Stimulated activated naive CD4-positive, alpha-beta T cell (primary cell): ENCODE measurements at regions not wholly inside any gene's neighbourhood (a gene's known extent, or its start where the extent isn't known, plus 50 kb on each side); places are given as distances from the start of the nearest gene placed in this dataset.
"Not testable (repeated sequence)": the region's sequence is repeated elsewhere in the genome, so short reads cannot be mapped to it uniquely, and the experiment has no call there.

Experiments used
- DNase-seq, 6 experiments: peaks; one replicate each; lab custom pipeline; 2025; lab: John Stamatoyannopoulos, UW

DNA sequence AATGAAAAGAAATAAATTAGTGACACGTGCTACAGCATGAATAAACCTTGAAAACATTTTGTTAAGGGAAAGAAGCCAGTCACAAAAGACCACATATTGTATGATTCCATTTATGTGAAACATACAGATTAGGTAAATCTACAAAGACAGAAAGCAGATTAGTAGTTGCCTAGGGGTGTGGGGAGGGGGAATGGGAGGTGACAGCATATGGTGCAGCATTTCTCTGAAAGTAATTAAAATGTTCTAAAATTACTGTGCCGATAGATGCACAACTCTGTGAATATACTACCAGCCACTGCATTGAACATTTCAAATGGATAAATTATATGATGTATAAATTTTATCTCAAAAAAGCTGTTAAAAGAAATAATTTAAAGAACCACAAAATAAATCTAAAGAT lies 161.0 kb downstream of the TRIB2 start:
- DNase-seq: no peak

DNA sequence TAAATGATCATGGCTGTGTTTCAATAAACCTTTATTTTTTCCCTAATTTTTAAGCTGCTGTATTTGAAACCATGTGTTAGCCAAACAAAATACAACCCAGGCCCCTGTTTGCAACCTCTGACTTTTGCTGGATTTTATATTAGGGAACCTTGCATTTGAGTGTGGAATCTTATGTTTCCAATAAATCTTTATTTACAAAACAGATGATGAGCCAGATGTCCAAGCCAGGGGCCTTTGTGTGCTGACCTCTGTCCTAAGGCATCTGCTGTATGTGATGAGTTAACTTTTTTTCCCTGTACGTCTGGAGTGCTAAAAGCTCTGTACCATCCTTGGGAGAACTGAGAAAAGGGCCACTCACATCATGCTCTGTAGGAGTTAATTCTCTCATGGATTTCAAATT lies 162.9 kb downstream of the TRIB2 start:
- no peak for DNase-seq

DNA sequence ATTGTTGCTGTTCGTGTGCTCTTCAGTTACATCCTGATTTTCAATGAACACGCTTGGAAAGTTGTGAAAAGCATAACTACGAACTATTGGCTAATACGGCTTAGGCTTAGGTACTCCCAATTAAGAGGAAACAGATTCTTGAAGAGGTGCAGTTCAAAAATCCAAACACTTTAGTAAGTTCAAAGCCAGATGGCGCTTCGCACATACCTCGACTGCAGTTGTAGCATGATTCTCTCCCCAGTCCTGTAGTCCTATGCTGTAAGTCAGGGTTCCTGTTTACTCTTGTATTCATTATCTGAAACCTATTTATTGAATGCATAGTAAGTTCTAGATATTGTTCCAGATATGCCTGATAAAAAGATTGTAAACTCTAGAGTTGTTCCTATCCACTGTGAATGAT lies 165.2 kb downstream of the TRIB2 start:
- DNase-seq: no peak

DNA sequence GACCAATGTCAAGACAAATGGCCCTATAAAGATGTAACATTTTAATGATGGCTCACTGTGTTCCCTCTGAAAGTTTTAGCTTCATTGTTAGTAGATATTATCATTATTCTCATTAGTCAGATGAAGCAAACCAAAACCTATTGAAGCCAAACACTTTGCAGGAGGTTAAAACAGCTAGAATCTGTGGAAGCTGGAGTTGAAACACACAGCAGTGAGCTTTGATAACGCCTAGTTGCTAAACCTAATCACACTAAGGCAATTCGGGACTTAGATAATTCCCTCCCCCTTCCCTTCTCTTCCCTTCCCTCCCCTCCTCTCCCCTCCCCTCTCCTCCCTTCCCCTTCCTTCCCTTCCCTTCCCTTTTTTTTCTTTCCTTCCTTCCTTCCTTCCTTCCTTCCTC lies 165.7 kb downstream of the TRIB2 start:
- DNase-seq: no peak

DNA sequence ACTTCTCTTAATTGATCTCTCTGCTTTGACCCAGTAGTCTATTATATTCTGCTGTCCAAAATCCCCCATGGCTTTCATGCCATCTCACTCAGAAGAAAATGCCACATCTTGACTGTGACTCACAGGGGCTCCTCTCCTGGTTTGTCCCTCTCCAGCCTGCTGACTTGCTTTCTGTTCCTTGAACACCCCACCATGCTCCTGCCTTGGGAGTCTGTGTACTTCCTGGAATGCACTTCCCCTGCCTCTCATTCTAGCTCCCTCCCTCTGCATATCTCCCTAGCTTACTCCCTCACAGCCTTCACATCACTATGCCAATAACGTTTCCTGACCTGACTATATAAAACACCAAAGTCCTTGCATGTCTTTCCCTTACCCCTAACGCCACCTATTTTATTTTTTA lies 167.2 kb downstream of the TRIB2 start:
- no peak for DNase-seq

DNA sequence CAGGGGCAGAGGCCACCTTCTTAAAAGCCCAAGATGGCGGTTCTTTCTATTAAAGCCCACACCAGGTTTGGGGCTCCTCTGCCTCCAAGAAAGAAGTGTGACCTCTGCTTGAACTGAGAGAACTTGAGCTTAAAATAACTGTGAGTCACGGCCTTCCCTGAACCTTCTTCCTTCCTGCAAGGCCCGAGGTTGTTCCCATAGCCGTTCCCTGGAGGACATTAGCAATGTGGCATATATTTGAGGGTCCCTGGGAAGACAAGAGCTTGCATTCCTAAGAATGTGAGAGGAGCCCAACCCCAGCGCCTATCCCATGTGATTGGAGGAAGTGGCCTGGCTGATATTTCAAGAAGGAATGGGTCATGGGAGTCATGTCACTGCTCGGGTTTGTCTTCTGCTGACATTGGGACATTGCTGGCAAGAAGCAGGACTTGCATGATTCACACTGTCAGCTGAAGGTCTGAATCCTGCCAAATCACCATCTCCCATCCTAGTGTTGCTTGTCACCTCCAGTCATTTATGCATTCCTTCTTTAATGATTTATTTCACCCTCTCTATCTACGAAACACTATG lies 168.1 kb downstream of the TRIB2 start:
- no peak for DNase-seq

DNA sequence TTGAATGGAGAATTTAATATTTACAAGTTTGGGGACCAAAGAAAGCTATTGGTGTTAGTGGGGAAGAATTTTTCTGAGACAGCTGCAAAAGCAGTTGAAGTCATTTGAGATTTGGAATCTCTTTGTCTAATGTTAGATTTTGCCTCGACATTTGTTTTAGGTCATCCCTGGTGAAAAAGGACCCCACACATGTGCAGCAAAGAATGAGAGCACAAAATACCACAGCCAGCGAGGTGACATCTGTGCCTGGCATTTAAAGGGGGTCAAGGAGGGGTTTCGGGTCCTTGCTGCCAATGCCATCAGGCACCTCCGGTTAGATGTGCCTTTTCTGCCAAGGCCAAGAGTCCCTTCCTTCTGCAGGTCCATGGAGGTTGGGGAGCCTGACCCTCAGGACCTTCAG lies 173.3 kb downstream of the TRIB2 start:
- DNase-seq: no peak

DNA sequence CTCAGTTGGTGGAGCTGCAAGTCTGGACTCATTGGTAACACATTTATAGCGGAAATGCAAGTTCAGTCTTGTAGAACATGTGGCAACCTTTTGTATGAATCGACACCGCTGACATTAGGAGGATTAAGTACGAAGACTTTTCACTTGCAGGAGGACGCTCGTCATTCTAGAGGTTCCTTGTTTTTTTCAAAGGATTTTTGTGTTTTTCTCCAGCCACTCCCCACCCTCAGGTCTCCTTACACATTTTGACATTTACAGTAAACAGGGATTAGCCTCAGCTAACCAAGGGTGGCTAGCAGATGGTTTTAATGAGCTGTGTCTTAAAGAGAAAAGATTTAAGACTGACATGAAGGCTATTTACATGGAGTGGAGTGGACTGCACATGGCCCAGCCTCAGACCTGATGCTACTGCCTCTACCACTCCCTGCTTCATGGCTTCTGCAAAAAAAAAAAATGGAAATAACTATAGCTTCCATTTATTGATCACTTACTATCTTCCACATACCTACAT lies 173.8 kb downstream of the TRIB2 start:
- DNase-seq: no peak

DNA sequence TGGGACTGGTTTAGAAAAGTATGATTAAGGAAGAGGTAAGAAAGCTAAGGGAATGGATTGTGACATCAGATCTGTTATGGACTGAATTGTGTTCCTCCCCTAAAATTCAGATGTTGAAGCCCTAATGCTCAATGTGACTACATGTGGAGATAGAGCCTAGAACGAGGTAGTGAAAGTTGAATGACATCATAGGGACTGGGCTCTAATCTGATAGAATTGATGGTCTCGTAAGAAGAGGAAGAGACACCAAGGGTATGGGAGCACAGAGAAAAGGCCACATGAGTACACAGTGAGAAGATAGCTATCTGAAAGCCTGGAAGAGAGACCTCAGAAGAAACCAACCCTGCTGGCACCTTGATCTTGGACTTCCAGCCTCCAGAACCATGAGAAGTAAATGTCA lies 178.3 kb downstream of the TRIB2 start:
- no peak for DNase-seq

DNA sequence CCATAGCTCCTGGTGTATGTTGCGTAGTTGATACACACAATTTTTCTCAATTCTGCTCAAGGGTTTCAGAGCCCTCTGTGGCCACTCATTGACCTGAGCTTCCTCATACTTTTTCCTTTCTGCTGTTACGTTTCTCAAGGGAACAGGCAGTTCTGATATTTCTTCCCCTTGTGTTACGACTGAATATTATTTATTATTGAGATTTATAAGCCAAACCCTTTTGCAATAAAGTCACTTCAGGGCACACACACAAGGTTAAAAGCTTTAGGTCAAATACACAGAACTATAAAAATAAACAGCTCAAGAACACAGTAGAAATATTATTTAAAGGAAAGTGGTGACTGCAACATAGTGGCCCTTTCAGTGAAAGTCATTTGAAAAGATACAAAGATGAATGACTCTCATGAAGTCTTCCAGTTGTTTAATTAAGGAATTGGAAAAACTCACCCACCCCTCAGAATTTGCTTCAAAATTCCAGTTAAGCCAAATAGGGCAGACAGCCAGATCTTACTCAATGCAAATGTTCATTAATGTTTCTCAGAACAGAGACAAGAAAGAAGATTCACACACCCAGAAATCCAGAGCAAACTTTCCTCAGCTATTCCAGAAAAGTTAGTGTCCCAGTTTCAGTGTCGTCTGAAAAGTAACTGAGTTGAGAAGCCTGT lies 179.7 kb downstream of the TRIB2 start:
- DNase-seq: no peak

DNA sequence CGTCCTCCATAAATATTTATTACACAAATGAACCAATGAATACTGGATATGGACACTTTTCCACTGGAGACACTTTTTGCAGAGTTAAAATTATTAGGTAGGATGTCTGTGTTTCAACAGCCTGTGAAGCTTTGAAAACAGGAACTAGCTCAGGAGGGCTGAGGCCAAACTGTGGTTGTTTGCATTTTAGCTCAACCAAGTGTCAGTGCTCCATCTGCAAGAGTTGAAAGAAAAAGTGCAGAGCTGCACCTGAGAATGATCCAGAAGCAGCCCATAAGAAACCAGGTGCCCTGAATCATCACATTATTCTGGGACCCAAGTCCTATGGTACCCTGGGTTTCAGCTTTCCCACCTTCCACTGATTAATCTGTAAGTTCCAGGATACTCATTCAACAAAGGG lies 180.4 kb downstream of the TRIB2 start:
- DNase-seq: peak in 2 of 6 experiments; percentile 9 to 31

DNA sequence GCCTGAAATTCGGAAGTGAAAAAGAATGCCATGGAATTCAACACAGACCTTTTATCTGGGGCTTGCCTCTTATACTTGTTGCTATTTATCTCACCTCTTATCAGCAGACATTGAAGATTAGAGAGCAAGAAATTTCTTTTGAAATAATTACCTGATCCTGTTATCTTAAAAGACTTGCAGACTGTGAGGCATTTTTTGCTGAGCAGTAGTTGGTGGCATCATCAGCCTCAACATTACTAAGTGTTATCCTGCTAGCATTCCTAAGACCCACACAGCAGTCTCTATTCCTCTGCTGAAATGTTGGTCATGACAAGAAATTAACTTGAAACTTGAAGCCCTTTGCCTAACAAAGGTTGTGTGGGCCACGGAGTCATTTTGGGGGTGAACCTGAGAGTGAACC lies 186.5 kb downstream of the TRIB2 start:
- no peak for DNase-seq

DNA sequence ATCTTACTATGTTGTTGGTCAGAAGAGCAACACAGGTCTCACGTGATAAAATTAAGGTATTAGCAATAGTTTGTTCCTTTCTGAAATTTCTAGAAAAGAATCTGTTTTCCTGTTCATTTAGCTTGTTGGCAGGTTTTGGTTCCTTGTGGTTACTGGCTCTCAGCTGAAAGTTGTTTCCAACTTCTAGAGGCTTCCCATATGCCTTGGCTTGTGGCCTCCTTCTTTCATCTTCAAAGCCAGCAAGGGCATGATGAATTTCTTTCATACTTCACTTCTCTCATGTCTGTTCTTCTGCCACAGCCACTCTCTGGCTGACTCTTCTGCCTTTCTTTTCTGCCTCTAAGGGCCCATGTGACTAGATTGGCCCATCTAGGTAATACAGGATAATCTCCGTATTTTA lies 193.7 kb downstream of the TRIB2 start:
- DNase-seq: no peak

DNA sequence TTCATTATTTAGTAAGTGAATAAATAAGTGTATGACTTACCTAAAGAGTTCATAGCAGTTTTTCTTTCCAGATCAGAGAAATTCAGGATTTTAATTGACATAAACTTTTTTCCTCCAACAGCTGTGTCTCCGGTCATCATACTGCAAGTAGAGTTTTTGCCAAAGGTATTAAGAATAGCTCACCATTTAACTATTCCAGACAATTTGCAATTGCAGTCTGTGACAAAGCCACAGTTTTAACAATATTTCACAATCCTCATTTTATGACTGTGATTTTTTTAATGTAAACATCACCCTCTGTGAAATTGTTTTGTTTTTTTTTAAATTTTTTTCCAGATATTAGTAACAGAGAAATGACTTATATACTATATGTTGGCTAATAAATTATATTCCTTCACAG lies 199.1 kb downstream of the TRIB2 start:
- no peak for DNase-seq

DNA sequence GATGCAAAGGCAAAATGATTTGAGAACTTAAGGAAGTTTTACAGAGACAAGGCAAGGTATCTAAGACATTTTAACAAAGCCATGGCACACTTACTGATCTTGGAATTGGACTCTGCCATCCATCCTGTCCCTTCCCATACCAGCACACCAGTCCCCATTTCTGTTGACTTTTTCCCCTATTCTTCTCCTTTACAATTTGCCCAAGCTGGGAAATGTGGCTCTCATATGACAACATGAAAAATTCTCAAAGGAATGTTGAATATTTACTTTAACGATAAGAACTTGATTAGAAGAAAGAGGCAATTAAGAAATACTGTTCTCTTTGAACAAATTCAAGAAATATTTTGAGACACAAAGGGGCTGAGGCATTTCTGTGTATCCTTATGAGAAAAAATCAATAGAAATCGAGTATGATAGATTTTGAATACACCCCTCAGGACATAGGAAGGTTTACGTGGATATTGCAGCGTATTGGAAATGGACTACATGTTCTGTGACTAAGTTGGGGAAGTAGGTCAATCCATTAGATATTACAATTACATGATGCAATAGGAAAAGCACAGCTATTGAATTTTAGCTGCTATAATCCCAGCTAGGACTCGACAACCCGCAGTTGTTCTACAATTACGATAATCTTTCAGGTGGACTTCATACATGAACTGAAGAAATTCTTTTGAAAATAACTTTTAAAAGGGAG lies 201.6 kb downstream of the TRIB2 start:
- no peak for DNase-seq

DNA sequence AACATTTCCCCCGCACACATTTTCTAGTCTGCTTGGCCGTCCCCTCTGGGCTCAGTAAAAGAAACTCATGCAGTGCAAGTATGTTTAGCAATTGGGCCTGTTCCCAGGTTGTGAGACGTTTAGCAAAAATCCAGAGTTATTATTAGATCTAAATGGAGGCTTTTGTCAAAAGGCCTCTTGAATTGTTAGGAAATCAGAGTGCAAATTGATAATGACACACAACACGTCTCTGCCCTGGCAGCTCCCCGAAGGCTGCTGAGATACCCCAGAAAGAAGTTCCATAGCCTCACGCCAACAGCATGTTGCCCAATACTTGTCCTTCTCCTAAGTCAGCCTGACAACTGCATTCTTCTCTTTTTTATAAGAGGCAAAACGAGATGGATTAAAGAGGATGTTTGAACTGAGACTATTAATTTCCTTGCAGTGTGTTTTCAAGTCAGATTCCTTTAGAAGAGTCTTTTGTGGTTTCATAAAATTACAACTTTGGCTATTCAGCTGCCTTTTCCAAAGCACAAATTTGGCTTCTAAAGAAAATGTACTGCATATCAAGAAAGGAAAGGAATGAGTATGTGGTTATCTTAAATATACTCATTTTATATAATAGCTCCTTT lies 202.2 kb downstream of the TRIB2 start:
- no peak for DNase-seq

DNA sequence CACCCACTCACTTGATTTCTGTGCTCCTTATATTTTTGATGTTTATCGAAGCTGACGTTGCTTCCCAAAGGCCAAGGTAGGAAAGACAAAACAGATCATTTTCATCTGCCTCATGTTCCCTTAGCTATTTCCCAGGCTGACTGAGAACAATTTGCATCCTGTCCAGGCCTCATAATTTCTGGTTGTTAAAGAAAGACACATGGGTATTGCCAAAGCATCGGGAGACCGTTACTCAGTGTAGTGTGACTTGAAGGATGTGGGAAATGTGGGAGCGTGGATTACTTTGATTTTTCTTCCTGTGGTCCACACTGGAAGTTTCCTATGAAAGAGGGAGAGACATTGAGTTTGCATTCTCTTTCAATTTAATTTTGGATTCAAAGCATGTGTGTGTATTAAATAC lies 204.6 kb downstream of the TRIB2 start:
- DNase-seq: no peak

DNA sequence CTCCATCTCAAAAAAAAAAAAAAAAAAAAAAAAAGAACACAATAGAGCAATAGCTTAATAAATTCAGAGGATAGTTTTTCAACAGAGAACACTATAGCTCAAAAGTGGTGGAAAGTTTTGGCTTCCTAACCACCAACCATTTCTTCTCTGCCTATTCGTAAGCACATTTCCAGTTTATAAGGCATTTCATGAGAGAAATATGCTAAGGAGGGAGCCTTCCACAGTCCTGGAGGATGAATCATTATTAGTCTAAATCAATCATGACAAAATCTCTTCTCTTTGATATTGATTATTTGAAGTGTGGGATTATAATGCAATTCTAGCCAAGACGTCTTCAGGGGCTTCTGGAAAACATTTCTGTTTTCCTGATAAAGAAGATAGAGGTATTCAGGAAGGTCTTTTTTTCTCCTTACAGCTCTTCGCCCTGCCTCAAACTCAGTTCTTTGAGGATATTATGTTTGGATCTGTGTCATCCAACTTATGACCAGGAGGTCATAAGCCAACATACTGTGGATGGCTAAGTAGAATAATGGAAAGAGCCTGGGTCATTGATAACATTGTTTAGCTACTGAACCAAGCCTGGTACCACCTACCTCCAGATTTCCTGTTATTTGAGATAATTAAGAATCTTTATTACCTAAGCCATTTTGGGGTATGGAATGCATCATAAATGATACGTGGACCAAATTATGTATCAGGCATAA lies 207.3 kb downstream of the TRIB2 start:
- DNase-seq: no peak

DNA sequence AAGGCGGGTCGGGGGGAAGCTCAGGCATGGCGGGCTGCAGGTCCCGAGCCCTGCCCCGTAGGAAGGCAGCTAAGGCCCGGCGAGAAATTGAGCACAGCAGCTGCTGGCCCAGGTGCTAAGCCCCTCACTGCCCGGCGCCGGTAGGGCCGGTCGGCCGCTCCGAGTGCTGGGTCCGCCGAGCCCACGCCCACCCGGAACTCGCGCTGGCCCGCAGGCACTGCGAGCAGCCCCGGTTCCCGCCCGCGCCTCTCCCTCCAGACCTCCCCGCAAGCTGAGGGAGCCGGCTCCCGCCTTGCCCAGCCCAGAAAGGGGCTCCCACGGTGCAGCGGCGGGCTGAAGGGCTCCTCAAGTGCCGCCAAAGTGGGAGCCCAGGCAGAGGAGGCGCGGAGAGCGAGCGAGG lies 209.9 kb downstream of the TRIB2 start:
- not testable (repeated sequence) for DNase-seq

DNA sequence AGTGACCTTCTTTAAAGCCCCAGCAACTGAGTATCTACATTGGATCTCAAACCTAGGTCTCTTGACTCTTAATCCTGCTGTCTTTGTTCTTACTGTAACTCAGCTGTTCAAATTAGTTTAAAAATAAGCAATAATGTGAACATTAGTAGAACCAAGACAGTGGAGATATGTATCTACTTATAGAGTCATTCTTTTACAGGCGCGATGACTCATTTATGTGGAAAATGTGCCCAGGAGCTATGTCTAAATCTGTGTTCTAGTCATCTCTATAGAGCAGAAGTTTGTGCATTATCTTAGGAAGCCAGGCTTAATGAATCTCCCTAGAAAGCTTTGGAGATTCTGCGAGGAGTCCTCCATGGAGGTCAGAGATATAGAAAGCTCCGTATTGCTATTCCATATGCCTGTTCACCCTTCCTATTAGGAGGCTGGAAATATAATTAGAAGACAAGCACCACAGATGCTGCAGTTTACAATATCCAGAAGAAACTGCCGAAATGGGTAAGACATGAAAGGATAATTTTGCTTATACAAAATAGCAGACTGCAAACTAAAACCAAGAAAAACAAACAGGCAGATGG lies 211.6 kb downstream of the TRIB2 start:
- no peak for DNase-seq

DNA sequence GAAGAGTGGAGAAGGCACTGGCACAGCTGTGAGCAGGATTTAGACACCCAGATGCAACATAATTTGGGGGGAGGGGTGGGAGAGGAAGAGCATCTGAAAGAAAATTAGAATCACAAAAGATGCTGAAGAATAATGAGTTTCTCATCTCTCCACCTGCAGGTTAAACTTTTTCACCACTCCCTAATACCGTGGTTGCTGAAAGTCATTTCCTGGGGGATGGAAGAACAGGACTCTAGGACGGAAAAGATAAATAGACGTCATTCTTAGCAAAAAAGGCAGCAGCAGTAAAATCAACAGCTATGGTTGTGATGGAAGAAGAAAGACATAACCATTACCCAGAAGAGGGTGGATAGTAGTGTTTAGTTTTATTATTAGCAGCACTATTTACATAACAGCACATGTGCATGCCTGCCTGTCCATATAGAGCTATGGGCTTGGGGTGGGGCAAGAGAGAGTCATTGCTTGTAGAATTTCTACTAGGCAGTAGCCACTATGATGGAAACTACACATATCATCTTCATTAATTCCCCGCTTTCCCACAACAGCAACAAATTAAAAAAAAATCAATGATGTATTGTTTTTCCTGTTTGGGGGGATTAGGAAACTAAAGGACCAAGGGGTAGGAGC lies 212.2 kb downstream of the TRIB2 start:
- no peak for DNase-seq

DNA sequence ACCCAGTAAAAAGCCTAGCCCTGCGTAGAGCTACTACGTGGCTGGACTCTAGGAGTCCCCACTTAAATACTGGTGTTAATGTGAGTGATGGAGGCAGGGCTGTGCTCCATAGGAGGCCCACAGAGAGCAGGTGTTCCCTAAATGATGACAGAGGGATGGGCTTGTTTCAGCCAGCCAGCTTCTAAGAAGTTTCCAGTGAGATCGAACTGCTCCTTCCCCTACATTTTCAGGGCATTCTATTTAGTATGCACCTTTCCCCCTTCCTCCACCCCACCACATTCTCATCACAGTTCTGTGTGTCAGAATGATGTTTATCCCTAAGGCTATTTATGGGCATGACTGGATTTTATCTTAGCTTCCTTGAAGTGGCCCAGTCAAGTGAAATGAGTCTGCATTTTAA lies 213.0 kb downstream of the TRIB2 start:
- no peak for DNase-seq
